Left colon (tissue), 2 donors: ENCODE measurements at regions not wholly inside any gene's neighbourhood (a gene's known extent, or its start where the extent isn't known, plus 50 kb on each side); places are given as distances from the start of the nearest gene placed in this dataset.
A peak's percentile ranks its signal among the peaks of the same experiment; 100 is the strongest.

Experiments used
- ATAC-seq: fragments of 200-7000 bp; cut with Tn5 transposase; one replicate; pipeline ENCODE4 v1.9.1; 2020; ENCODE audit warnings: mild to moderate bottlenecking, moderate library complexity
- DNase-seq, 2 donors: peaks; one replicate each; pipeline ENCODE4 v3.0.0-alpha.2; 2020
- intact Hi-C, 2 donors: fragments of 100-400 bp; cut with DNase I in 1 of 2; cut with micrococcal nuclease in 1 of 2; formaldehyde crosslinking; loops; one replicate each; pipeline versions ENCODE4 v1.11.2 to v1.14.0; 2022; cut with DNase I, micrococcal nuclease
- donor health status: DM: no; HTN: no; CAD: no.
- donor health status: DM: yes; HTN: yes; CAD: no.

- DNase-seq (no peak), ATAC-seq (no peak)
- intact Hi-C loops = no loop called here
Observed at GRCh38 chrX:6734844-6735634, 200.1 kb upstream of the VCX3A start.

GRCh38 chrX:6732101-6732500 lies 197.2 kb upstream of the VCX3A start:
- DNase-seq (no peak), ATAC-seq (no peak)
- intact Hi-C loops = no loop called here

GRCh38 chrX:6729626-6730025 lies 194.7 kb upstream of the VCX3A start:
- intact Hi-C loops = no loop called here
- DNase-seq = no peak

GRCh38 chrX:6718766-6719165 lies 183.8 kb upstream of the VCX3A start:
- no peak for DNase-seq
- no peak for ATAC-seq
- intact Hi-C loops = no loop called here

More at GRCh38 chrX:6729626-6730025, 194.7 kb upstream of the VCX3A start:
- no peak for ATAC-seq

- DNase-seq (no peak), ATAC-seq (no peak)
- intact Hi-C loops = no loop called here
Observed at GRCh38 chrX:6708676-6709380, 173.9 kb upstream of the VCX3A start.

- intact Hi-C loops = no loop called here
- ATAC-seq (no peak), DNase-seq (no peak)
Observed at GRCh38 chrX:6708041-6708440, 173.1 kb upstream of the VCX3A start.

- intact Hi-C loops = no loop called here
- DNase-seq = no peak
Observed at GRCh38 chrX:6707497-6707896, 172.6 kb upstream of the VCX3A start.

GRCh38 chrX:6701085-6701484 lies 166.2 kb upstream of the VCX3A start:
- ATAC-seq (no peak), DNase-seq (no peak)
- intact Hi-C loops = no loop called here

More at GRCh38 chrX:6707497-6707896, 172.6 kb upstream of the VCX3A start:
- no peak for ATAC-seq

- ATAC-seq (no peak), DNase-seq (no peak)
- intact Hi-C loops = no loop called here
Observed at GRCh38 chrX:6695717-6696116, 160.8 kb upstream of the VCX3A start.

- intact Hi-C loops = no loop called here
- DNase-seq (no peak), ATAC-seq (no peak)
Observed at GRCh38 chrX:6694977-6695376, 160.1 kb upstream of the VCX3A start.

- intact Hi-C loops = no loop called here
- ATAC-seq (no peak), DNase-seq (no peak)
Observed at GRCh38 chrX:6694221-6694620, 159.3 kb upstream of the VCX3A start.

- DNase-seq (no peak), ATAC-seq (no peak)
- intact Hi-C loops = no loop called here
Observed at GRCh38 chrX:6693051-6693450, 158.1 kb upstream of the VCX3A start.

GRCh38 chrX:6685489-6685888 lies 150.6 kb upstream of the VCX3A start:
- peak in 1 of 2 donors; percentile 28 for DNase-seq
- peak; percentile 99 for ATAC-seq
- intact Hi-C loops = no loop called here

GRCh38 chrX:6683353-6683752 lies 148.4 kb upstream of the VCX3A start:
- no peak for ATAC-seq
- intact Hi-C loops = no loop called here
- DNase-seq = no peak

- intact Hi-C loops = no loop called here
- ATAC-seq = no peak
- DNase-seq = no peak
Observed at GRCh38 chrX:6681521-6682145, 146.7 kb upstream of the VCX3A start.

GRCh38 chrX:6679988-6680387 lies 145.1 kb upstream of the VCX3A start:
- peak; percentile 83 for ATAC-seq
- intact Hi-C loops = no loop called here
- no peak for DNase-seq

GRCh38 chrX:6679550-6679949 lies 144.6 kb upstream of the VCX3A start:
- peak; percentile 72 for ATAC-seq
- DNase-seq = no peak
- intact Hi-C loops = no loop called here

GRCh38 chrX:6678313-6678712 lies 143.4 kb upstream of the VCX3A start:
- intact Hi-C loops = no loop called here
- peak; percentile 31 for ATAC-seq
- no peak for DNase-seq

- ATAC-seq = peak; percentile 36
- no peak for DNase-seq
Observed at GRCh38 chrX:6674734-6675133, 139.8 kb upstream of the VCX3A start.

More at GRCh38 chrX:6674734-6675133, 139.8 kb upstream of the VCX3A start:
- intact Hi-C loops = no loop called here
